Nephron (organoid): ENCODE measurements at regions not wholly inside any gene's neighbourhood (a gene's known extent, or its start where the extent isn't known, plus 50 kb on each side); places are given as distances from the start of the nearest gene placed in this dataset.

Source experiments
- H3K27ac Mint-ChIP-seq, 3 experiments: 2 replicates each; pipeline ENCODE4 v1.8.0; 2020; ENCODE audit warnings: mixed read lengths in 3 of 3, mild to moderate bottlenecking in 2 of 3, moderate library complexity in 1 of 3
- H3K27me3 Mint-ChIP-seq: 2 replicates; pipeline ENCODE4 v1.8.0; 2021; ENCODE audit warnings: low read depth, mild to moderate bottlenecking, moderate library complexity, mixed read lengths
- H3K36me3 Mint-ChIP-seq: 2 replicates; pipeline ENCODE4 v1.8.0; 2020; ENCODE audit warnings: low read depth, mixed read lengths
- H3K4me1 Mint-ChIP-seq: 2 replicates; pipeline ENCODE4 v1.8.0; 2020; ENCODE audit warnings: mixed read lengths
- H3K4me3 Mint-ChIP-seq, 3 experiments: 2 replicates each; pipeline ENCODE4 v1.8.0; 2020; ENCODE audit warnings: mild to moderate bottlenecking in 3 of 3, mixed read lengths in 3 of 3, moderate library complexity in 2 of 3
- H3K9me3 Mint-ChIP-seq: 2 replicates; pipeline ENCODE4 v1.8.0; 2020; ENCODE audit warnings: mixed read lengths
- TF ChIP-seq, protein P1 (sequence below), 3 experiments: fragments of 200-600 bp; sonication (generic); IDR thresholded peaks; one replicate each; pipeline ENCODE4 v1.5.0; 2021; ENCODE audit warnings: antibody characterized with exemption in 3 of 3; ENCODE audit not compliant: unreplicated experiment in 3 of 3

DNA sequence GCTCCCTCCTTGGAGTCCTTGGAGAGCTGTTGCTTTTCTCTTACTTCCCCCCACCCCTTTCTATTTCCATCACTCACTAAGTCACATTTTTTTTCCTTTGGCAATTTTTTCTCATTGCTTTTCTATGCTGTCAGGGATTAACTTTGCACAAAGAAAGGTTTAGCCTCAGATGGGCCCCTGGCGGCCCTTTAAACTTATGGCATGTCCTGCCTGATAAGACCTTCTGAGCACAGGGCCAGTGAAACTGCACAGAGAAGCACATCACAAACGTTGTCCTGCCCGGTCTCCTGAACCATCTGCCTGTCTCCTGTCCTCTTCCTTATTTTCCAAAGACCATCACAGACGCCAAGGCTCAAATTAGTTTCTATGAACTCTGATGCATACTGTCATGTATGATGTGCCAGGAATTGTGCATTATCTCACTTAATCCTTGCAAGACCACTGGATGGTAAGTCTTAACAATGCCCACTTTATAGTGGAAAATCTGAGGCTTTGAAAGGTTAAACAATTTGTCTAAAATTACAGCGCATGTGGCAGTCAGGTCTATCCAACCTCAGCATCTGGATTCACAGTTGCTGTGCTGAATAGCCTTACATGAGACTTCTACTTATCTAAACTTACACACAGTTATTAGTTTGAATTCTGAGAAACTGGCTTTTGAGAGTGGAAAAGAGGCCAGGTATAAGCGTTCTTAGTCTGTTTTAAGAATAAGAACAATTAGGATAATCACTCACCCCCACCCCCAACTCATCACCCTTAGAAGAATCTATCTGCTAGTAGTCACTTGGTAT, 648.1 kb downstream of the NTRK3 start:
- TF ChIP-seq, protein P1, sequence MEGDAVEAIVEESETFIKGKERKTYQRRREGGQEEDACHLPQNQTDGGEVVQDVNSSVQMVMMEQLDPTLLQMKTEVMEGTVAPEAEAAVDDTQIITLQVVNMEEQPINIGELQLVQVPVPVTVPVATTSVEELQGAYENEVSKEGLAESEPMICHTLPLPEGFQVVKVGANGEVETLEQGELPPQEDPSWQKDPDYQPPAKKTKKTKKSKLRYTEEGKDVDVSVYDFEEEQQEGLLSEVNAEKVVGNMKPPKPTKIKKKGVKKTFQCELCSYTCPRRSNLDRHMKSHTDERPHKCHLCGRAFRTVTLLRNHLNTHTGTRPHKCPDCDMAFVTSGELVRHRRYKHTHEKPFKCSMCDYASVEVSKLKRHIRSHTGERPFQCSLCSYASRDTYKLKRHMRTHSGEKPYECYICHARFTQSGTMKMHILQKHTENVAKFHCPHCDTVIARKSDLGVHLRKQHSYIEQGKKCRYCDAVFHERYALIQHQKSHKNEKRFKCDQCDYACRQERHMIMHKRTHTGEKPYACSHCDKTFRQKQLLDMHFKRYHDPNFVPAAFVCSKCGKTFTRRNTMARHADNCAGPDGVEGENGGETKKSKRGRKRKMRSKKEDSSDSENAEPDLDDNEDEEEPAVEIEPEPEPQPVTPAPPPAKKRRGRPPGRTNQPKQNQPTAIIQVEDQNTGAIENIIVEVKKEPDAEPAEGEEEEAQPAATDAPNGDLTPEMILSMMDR (IDR thresholded peaks at IDR 0.05; ENCODE audit: unreplicated experiment in 3 of 3): no peak
- no peak overlapping the region for H3K4me3 Mint-ChIP-seq
- no peaks in the 10 kb centered on the region for H3K27me3 Mint-ChIP-seq
- peaks cover 14% of the 10 kb centered on the region for H3K4me1 Mint-ChIP-seq
- no peaks in the 10 kb centered on the region for H3K36me3 Mint-ChIP-seq
- no peaks in the 10 kb centered on the region for H3K9me3 Mint-ChIP-seq
- H3K27ac Mint-ChIP-seq: no peak overlapping the region

DNA sequence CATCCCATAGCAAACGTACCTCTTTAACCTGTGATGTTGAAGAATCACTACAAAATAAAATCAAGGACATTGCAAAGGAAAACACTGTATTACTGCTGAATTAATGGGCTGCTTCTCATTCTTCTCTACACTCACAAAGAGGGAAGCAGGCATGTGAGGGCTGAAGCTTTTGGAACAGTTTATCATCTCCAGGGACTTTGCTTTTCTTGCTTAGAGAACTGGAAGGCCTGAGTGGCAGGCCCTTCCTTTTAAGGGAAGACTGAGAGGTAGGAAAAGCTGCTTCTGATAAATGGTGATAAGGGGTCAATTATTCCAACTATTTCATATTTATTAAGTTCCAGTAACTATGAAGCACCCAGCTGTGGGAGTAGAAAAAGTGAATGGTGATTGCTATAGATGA, 649.6 kb downstream of the NTRK3 start:
- Mint-ChIP-seq H3K4me1 (peaks cover 21% of the 10 kb centered on the region), H3K9me3 (no peaks in the 10 kb centered on the region), H3K4me3 (no peak overlapping the region), H3K27ac (no peak overlapping the region), H3K27me3 (no peaks in the 10 kb centered on the region), H3K36me3 (no peaks in the 10 kb centered on the region)
- TF ChIP-seq, protein P1 (IDR thresholded peaks at IDR 0.05; ENCODE audit: unreplicated experiment in 3 of 3): no peak

DNA sequence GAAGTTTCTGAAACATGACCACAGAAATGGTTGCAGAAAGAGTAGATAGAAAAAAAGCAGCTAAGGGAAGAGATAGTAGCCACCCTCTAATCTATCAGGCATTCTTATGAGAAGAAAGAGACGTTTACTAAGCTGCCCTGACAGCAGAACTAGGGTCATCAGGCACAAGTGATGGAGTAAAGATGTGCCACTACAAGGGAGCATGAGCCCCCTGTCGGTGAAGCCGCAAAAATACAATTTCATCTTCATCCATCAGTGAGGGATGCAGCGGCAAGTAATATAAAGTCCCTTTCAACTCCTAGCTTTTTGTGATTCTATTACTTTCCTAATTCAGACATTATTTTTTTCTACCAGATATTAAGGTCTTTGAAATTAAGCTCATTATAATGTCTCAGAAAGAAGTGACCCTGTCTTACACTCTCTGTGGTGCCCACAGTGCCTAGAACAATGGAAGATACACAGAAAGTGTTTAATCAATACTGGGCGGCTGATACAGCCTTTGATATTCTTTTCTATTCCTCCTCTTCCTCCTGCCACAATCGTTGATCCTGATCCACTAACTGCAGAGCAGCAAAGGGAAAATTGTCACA, 651.6 kb downstream of the NTRK3 start:
- H3K36me3 Mint-ChIP-seq: no peaks in the 10 kb centered on the region
- H3K4me3 Mint-ChIP-seq: no peak overlapping the region
- H3K9me3 Mint-ChIP-seq: no peaks in the 10 kb centered on the region
- H3K4me1 Mint-ChIP-seq: peaks cover 20% of the 10 kb centered on the region
- H3K27ac Mint-ChIP-seq: no peak overlapping the region
- TF ChIP-seq, protein P1 (IDR thresholded peaks at IDR 0.05; ENCODE audit: unreplicated experiment in 3 of 3): peak; percentile 39 to 64 (median 41)
- no peaks in the 10 kb centered on the region for H3K27me3 Mint-ChIP-seq

DNA sequence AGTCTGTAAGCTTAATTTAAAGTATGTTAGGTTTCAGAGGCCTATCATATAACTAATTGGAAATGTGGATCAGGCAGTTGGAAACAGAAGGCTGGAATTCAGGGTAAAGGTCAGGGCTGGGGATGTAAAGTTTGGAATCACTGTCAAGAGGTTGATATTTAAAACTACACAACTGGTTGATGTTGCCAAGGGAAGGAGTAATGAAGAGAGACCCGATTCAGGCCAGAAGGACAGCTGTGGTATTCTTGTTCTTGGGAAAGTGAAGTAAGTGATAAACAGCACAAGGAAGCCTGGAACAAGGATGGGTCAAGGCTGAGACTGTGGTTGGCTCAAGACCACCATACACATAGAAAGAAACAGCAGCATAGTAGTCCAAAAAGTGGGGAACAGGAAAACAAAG, 654.2 kb downstream of the NTRK3 start:
- H3K4me1 Mint-ChIP-seq: peaks cover 7% of the 10 kb centered on the region
- TF ChIP-seq, protein P1 (IDR thresholded peaks at IDR 0.05; ENCODE audit: unreplicated experiment in 3 of 3): no peak

GRCh38 chr15:87599616-87600015, 656.9 kb downstream of the NTRK3 start:
- H3K4me1 Mint-ChIP-seq: peaks cover 7% of the 10 kb centered on the region
- H3K27ac Mint-ChIP-seq: no peak overlapping the region
- no peaks in the 10 kb centered on the region for H3K9me3 Mint-ChIP-seq
- TF ChIP-seq, protein P1 (IDR thresholded peaks at IDR 0.05; ENCODE audit: unreplicated experiment in 3 of 3): no peak
- H3K27me3 Mint-ChIP-seq: no peaks in the 10 kb centered on the region
- H3K4me3 Mint-ChIP-seq: no peak overlapping the region
- no peaks in the 10 kb centered on the region for H3K36me3 Mint-ChIP-seq

More for the DNA sequence above, 654.2 kb downstream of the NTRK3 start:
- Mint-ChIP-seq H3K36me3 (no peaks in the 10 kb centered on the region), H3K27ac (peak overlapping the region; percentile 5 to 20 (median 6)), H3K27me3 (no peaks in the 10 kb centered on the region), H3K4me3 (no peak overlapping the region), H3K9me3 (no peaks in the 10 kb centered on the region)
